ENCODE measurements at regions not wholly inside any gene's neighbourhood (a gene's known extent, or its start where the extent isn't known, plus 50 kb on each side); places are given as distances from the start of the nearest gene placed in this dataset.
"Not testable (repeated sequence)": the region's sequence is repeated elsewhere in the genome, so short reads cannot be mapped to it uniquely, and the experiment has no call there.

GRCh38 chr6:110558575-110558974 lies 82.2 kb upstream of the SLC22A16 start:
- no peak for DNase-seq

DNA sequence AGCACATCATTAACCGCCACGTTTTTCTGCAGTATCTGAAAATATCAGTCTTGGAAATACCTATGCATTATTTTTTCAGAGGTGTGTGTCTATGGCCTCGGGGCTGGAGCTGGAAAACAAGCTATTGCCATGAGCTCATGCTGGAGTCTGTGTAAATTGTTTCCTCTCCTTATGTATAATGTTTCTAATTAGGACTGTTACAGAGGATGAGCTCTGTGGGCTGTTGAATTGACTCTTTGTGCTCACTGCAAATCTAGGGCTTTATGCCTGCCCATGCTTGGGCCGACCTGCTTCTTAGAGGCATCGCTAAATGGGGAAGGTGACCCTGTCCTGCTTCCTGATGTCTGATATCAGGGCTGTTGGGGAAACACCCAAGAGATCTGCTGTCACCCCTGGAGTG lies 80.8 kb upstream of the SLC22A16 start:
- DNase-seq: no peak

GRCh38 chr6:110556317-110557110 lies 80.1 kb upstream of the SLC22A16 start:
- no peak for DNase-seq

GRCh38 chr6:110554966-110555460 lies 78.6 kb upstream of the SLC22A16 start:
- no peak for DNase-seq

GRCh38 chr6:110554441-110554840 lies 78.0 kb upstream of the SLC22A16 start:
- no peak for DNase-seq

- DNase-seq: no peak
Observed at GRCh38 chr6:110552901-110553641, 76.7 kb upstream of the SLC22A16 start.

- DNase-seq: no peak
Observed at GRCh38 chr6:110552076-110552475, 75.7 kb upstream of the SLC22A16 start.

GRCh38 chr6:110551088-110551487 lies 74.7 kb upstream of the SLC22A16 start:
- DNase-seq: no peak

- no peak for DNase-seq
Observed at GRCh38 chr6:110550353-110550752, 73.9 kb upstream of the SLC22A16 start.

DNA sequence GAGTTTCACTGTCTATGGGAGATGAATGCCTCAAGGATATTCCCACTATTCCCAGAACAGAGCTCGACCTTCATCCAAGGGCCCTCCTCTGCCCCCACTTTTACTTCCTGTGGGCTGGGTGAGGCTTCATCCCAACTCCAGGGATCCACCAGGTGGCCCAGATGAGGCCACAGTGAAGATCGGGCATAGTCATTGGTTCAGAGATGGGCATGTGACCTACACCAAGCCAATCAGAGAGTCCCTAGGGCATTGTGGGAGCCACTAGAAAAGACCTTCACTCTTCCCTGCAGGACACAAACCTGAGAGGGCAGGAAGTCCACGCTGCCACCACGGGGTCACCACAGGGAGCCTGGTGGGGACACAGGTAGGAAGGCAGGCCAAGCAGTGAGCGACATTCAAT lies 72.9 kb upstream of the SLC22A16 start:
- no peak for DNase-seq

DNA sequence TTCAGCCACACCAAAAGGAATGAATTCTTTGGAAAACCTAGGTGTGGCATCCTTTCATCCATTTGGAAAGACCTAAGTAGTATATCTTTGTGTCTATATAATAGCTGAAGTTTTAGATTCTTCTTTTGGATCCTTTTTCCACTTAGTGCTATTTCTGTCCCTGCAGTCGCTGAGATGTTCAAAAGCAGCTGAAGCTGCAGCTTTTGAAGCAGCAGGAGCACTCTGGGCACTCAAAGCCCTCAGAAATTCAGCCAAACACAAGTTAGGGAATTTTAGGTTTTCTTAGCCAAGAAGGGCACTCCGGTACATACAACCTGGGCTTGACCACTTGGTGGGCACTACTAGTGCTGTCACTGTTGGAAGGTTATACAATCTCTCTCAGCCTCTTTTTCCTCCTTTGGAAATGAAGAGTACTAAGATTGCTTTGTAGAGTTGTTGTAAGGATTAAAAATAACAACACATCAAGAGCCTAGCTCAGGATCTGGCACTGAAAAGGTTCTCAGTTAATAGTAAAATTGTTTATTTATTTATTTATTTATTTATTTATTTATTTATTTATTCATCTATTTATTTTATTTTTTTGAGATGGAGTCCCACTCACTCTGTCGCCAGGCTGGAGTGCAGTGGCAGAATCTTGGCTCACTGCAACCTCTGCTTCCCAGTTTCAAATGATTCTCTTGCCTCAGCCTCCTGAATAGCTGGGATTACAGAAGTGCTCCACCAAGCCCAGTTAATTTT lies 71.9 kb upstream of the SLC22A16 start:
- DNase-seq: no peak

DNA sequence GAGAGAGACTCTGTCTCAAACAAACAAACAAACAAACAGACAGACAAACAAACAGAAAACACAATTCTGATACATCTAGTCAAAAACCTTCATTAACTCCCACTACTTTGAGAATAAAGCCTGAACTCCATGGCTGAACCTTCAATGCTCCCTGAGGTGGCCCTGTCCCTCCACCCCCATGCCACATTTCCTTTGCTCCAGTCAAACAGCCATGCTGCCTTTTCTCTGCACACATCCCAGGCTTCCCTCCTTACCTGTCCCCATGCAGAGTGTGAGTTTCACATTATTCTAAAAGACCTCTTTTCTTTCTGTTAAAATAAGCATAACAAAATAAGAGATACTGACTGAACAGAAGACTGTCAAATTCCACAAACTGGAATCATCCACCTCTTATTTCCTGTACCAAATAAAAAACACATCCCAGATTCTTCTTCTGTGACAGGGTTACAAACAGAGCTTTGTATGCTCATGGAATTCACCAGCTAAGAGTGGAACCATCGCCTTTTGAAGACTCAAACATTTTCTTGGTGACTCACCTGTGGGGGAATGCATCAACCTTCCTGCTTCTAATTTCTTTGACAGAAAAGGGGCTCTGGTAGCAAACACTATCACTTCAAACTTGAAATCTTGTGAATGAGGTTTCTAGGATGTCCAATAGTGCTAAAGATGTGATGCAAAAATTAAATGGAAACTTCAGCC lies 71.0 kb upstream of the SLC22A16 start:
- no peak for DNase-seq

DNA sequence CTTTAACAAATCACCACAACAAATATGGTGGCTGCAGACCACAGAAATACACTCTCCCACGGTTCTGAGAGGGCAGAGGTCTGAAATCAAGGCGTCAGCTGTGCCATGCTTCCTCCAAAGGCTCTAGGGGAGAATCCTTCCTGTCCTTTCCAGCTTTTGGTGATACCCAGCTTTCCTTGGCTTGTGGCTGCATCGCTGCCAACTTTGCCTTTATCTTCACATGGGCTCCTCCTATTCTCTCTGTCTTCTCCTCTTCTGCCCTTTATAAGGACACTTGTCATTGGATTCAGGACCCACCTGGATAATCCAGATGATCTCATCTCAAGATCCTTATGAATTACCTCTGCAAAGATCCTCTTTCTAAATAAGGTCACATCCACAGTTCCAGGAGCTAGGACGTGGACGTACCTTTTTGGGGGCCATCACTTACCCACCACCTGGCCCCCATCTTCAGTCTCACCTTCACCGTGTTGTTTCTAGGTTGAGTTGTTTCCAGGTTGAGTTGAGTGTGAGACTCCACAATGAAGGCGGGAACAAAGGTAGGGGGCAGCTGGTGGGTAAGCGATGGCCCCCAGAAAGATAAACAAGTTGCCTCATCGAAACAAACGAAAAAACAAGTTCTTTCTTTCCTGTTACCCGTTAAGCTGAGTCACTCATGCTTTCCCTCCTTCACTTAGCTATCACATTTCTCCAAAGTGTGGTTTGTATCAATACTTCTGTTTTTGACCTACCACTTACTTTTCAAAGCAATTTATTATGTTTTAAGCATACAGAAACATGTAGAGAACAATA lies 68.9 kb upstream of the SLC22A16 start:
- no peak for DNase-seq

DNA sequence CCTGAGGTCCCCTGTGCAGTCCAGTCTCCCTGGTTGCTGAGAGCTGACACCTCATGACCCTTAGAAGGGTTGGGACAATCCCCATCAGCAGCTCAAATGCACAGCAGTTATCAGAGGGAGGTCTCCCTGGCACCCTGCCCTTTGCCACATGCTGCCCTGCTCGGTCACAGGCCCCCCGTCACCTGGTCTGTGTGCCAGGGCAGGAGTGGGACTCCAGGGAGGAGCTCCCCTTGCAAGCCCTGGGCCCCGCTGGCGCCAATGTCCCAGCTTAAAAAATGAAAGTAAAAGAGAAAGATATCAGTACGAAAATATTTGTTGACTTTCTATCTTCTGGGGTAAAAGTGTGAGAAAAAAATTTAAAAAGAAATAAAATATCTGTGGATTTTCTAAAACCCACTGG lies 68.1 kb upstream of the SLC22A16 start:
- no peak for DNase-seq

GRCh38 chr6:110543106-110543505 lies 66.7 kb upstream of the SLC22A16 start:
- DNase-seq: no peak

DNA sequence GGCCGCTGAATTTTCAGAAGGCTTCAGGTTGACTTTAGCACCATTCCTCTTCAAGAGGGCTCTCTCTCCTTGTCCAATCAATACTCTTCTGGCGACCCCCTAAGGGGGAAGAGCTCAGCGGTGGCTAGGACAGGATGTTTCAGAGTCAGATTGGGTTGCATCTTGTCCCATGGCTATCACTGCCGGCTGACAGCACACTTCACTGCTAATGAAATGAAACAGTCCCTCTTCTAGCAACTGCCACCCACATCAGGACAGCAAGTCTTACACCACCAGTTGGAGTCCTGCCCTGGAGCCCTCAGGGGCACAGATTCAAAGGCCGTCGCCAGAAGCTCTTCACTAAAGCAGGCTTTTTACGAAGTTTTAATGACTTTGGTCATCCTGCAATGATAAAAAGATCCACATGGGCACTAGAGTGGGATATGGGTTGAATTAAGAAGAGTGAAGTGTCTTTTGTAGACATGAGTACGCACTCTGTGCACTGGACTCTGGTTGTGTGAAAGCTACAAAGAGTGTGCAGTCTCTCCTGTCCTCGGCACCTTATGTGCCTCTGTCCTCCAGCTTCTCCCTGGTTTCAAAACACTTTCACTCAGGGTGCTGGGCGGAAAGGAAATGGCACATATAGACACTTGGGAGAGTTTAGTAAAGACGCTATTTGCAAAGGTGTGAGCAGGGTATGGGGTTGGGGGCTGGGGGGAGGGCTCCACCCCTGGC lies 66.1 kb upstream of the SLC22A16 start:
- DNase-seq: no peak

- DNase-seq: no peak
Observed at GRCh38 chr6:110541701-110542309, 65.4 kb upstream of the SLC22A16 start.

DNA sequence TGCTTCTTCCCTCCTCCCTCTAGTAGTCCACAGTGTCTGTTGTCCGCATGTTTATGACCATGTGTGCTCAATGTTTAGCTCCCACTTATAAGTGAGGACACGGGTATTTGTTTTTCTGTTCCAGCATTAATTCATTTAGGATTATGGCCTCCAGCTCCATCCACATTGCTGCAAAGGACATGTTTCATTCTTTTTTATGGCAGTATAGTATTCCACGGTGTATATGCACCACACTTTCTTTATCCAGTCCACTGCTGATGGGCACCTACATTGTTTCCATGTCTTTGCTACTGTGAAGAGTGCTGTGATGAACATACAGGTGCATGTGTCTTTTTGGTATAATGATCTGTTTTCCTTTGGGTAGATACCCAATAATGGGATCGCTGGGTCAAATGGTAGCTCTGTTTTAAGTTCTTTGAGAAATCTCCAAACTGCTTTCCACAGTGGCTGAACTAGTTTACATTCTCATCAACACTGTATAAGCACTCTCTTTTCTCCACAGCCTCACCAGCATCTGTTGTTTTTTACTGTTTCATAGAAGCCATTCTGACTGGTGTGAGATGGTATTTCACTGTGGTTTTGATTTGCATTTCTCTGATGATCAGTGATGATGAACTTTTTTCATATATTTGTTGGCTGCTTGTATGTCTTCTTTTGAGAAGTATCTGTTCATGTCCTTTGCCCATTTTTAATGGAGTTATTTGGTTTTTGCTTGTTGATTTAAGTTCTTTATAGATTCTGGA lies 63.0 kb upstream of the SLC22A16 start:
- DNase-seq: not testable (repeated sequence)

DNA sequence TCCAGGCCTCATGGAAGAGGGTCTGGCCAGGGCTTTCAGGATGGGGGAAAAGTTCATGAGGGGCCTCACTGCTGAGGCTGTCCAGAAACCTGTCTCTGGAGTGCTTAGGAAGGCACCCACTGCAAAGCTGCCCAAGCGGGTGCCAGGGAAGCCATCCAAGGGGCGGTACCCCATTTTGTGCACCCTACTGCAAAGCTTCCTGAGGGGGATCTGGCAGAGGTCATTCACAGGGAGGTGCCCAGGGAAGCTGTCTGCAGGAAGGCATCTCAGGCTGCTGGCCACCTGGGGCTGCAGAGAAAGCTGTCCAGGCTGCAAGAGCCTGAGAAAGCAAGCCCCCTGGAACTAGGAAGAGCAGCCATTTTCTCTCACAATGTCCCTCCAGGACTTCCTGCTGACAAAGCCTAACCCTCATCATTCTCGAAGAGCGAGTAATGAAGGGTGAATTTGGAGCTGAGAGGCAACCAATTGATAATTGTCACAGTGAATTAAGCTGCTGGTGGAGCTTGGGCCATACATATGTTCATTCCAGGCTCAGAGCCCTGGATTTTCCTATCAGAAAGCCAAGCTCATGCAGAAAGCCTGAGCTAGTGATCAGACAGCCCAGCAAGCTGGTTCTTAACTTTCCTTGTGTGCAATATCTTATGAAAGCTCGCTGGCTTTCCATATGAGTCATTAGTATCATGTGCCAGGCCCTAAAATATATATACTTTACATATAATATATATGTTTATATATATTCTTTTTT lies 62.2 kb upstream of the SLC22A16 start:
- DNase-seq: no peak

All from stimulated activated CD4-positive, alpha-beta T cell treated with anti-CD3 and anti-CD28 coated beads, Interleukin-15, amount 100 ng/mL, for 24 hours (primary cell).